Osteoblast (primary cell): ENCODE measurements at regions not wholly inside any gene's neighbourhood (a gene's known extent, or its start where the extent isn't known, plus 50 kb on each side); places are given as distances from the start of the nearest gene placed in this dataset.

Experiments
- DNase-seq: peaks from one replicate; pipeline ENCODE4 v3.0.0; 2011; ENCODE audit warnings: low spot score, mixed read lengths; ENCODE audit not compliant: insufficient read length; ENCODE audit errors: missing footprints
- H2AFZ ChIP-seq: 2 replicates; pipeline ENCODE4 v1.6.0; 2011; ENCODE audit warnings: mild to moderate bottlenecking, low read length
- H3K27ac ChIP-seq: 2 replicates; pipeline ENCODE4 v1.5.1; 2011; ENCODE audit warnings: mild to moderate bottlenecking, low read depth, low read length, moderate library complexity
- H3K27me3 ChIP-seq: 2 replicates; pipeline ENCODE4 v1.6.0; 2012; ENCODE audit warnings: mild to moderate bottlenecking, control low read depth, inconsistent platforms, low read length, moderate library complexity; ENCODE audit not compliant: insufficient read depth
- H3K36me3 ChIP-seq: 2 replicates; pipeline ENCODE4 v1.5.1; 2011; ENCODE audit warnings: mild to moderate bottlenecking, low read length, control low read depth, moderate library complexity; ENCODE audit not compliant: insufficient read depth
- H3K4me1 ChIP-seq: 2 replicates; pipeline ENCODE4 v1.5.1; 2011; ENCODE audit warnings: mild to moderate bottlenecking, low read length, control low read depth, moderate library complexity; ENCODE audit not compliant: insufficient read depth
- H3K4me2 ChIP-seq: 2 replicates; pipeline ENCODE4 v1.6.0; 2011; ENCODE audit warnings: mild to moderate bottlenecking, low read length; ENCODE audit not compliant: insufficient read depth
- H3K4me3 ChIP-seq: fragments of 200-600 bp; sonication (generic); 3 replicates; pipeline ENCODE4 v1.5.1; 2012; ENCODE audit warnings: mild to moderate bottlenecking, low read length, inconsistent platforms; ENCODE audit not compliant: insufficient read depth
- H3K79me2 ChIP-seq: 2 replicates; pipeline ENCODE4 v1.6.0; 2012; ENCODE audit warnings: mild to moderate bottlenecking, low read length, control low read depth, inconsistent platforms; ENCODE audit not compliant: insufficient read depth
- H3K9me3 ChIP-seq: 2 replicates; pipeline ENCODE4 v1.5.1; 2011; ENCODE audit warnings: low read depth, low read length, control low read depth
- H4K20me1 ChIP-seq: 2 replicates; pipeline ENCODE4 v1.6.0; 2012; ENCODE audit warnings: mild to moderate bottlenecking, low read length, control low read depth; ENCODE audit not compliant: insufficient read depth
- CTCF ChIP-seq: IDR thresholded peaks from 2 replicates; pipeline ENCODE4 v1.5.1; 2011; ENCODE audit warnings: mild to moderate bottlenecking, low read depth, low read length, moderate library complexity; ENCODE audit errors: extremely low read depth

- Histone ChIP-seq H3K79me2 (no peaks in the 10 kb centered on the region), H3K36me3 (no peaks in the 10 kb centered on the region), H4K20me1 (no peaks in the 10 kb centered on the region), H3K27me3 (no peaks in the 10 kb centered on the region), H3K4me2 (no peak overlapping the region), H3K4me1 (no peaks in the 10 kb centered on the region), H3K9me3 (no peaks in the 10 kb centered on the region), H3K4me3 (no peak overlapping the region), H2AFZ (no peak overlapping the region), H3K27ac (no peak overlapping the region)
- DNase-seq, result peak; percentile 62
- no peak for TF ChIP-seq CTCF
Measured at GRCh38 chr3:13133471-13133981, 60.3 kb upstream of the IQSEC1 start.

- Histone ChIP-seq H3K4me1 (no peaks in the 10 kb centered on the region), H3K27ac (no peak overlapping the region), H4K20me1 (no peaks in the 10 kb centered on the region), H3K4me3 (no peak overlapping the region), H3K4me2 (no peak overlapping the region), H3K36me3 (no peaks in the 10 kb centered on the region), H2AFZ (no peak overlapping the region), H3K27me3 (no peaks in the 10 kb centered on the region), H3K79me2 (no peaks in the 10 kb centered on the region), H3K9me3 (no peaks in the 10 kb centered on the region)
- TF ChIP-seq CTCF, result no peak
- no peak for DNase-seq
Measured at GRCh38 chr3:13132731-13133410, 59.6 kb upstream of the IQSEC1 start.

GRCh38 chr3:13132281-13132680 is 59.1 kb upstream of the IQSEC1 start:
- Histone ChIP-seq H3K4me2 (no peak overlapping the region), H4K20me1 (no peaks in the 10 kb centered on the region), H3K4me1 (no peaks in the 10 kb centered on the region), H3K4me3 (no peak overlapping the region), H3K79me2 (no peaks in the 10 kb centered on the region), H3K9me3 (no peaks in the 10 kb centered on the region), H3K36me3 (no peaks in the 10 kb centered on the region), H3K27ac (no peak overlapping the region), H3K27me3 (no peaks in the 10 kb centered on the region), H2AFZ (no peak overlapping the region)
- TF ChIP-seq CTCF, result no peak
- DNase-seq, result no peak

- H2AFZ ChIP-seq, result no peak overlapping the region
- peak; percentile 18 for DNase-seq
- no peaks in the 10 kb centered on the region for H3K27me3 ChIP-seq
- TF ChIP-seq CTCF, result no peak
- no peaks in the 10 kb centered on the region for H3K36me3 ChIP-seq
- H3K9me3 ChIP-seq, result no peaks in the 10 kb centered on the region
- no peaks in the 10 kb centered on the region for H4K20me1 ChIP-seq
- no peak overlapping the region for H3K27ac ChIP-seq
- H3K4me2 ChIP-seq, result no peak overlapping the region
- H3K79me2 ChIP-seq, result no peaks in the 10 kb centered on the region
- H3K4me1 ChIP-seq, result no peaks in the 10 kb centered on the region
- H3K4me3 ChIP-seq, result no peak overlapping the region
Measured at GRCh38 chr3:13130464-13131193, 57.4 kb upstream of the IQSEC1 start.
